Fibroblast of lung (primary cell): ENCODE measurements at regions not wholly inside any gene's neighbourhood (a gene's known extent, or its start where the extent isn't known, plus 50 kb on each side); places are given as distances from the start of the nearest gene placed in this dataset.

ENCODE experiments used
- DNase-seq, 2 donors: peaks; one replicate each; pipeline versions ENCODE4 v3.0.0 to v3.0.0-alpha.2; 2010; ENCODE audit warnings: low read depth in 2 of 2
- H2AFZ ChIP-seq: 2 replicates; pipeline ENCODE4 v1.5.1; 2012; ENCODE audit warnings: low read length, control low read depth, inconsistent platforms
- H3K27ac ChIP-seq: 2 replicates; pipeline ENCODE4 v1.5.1; 2011; ENCODE audit warnings: low read length, control low read depth; ENCODE audit not compliant: insufficient read depth
- H3K27me3 ChIP-seq: 2 replicates; pipeline ENCODE4 v1.5.1; 2011; ENCODE audit warnings: mild to moderate bottlenecking, low read length; ENCODE audit not compliant: control insufficient read depth, insufficient read depth
- H3K36me3 ChIP-seq: 2 replicates; pipeline ENCODE4 v1.5.1; 2011; ENCODE audit warnings: low read length; ENCODE audit not compliant: control insufficient read depth, insufficient read depth
- H3K4me1 ChIP-seq: 2 replicates; pipeline ENCODE4 v1.5.1; 2011; ENCODE audit warnings: low read length; ENCODE audit not compliant: control insufficient read depth, insufficient read depth; ENCODE audit errors: extremely low read depth
- H3K4me2 ChIP-seq: 2 replicates; pipeline ENCODE4 v1.5.1; 2011; ENCODE audit warnings: low read length, control low read depth; ENCODE audit not compliant: insufficient read depth; ENCODE audit errors: extremely low read depth
- H3K4me3 ChIP-seq, 4 experiments: fragments of 200-600 bp in 1 of 4; sonication (generic) in 1 of 4; replicated peaks in 1 of 4; 2 replicates each; pipeline ENCODE4 v1.5.1; 2011 to 2016; ENCODE audit warnings: low read length in 4 of 4, low read depth in 3 of 4, mild to moderate bottlenecking in 3 of 4, control low read depth in 2 of 4, inconsistent platforms in 1 of 4, mixed read lengths in 1 of 4; ENCODE audit not compliant: insufficient read depth in 1 of 4; ENCODE audit errors: control extremely low read depth in 1 of 4
- H3K79me2 ChIP-seq: 2 replicates; pipeline ENCODE4 v1.5.1; 2012; ENCODE audit warnings: mild to moderate bottlenecking, low read length, inconsistent platforms; ENCODE audit not compliant: control insufficient read depth, insufficient read depth
- H3K9ac ChIP-seq: 2 replicates; pipeline ENCODE4 v1.5.1; 2011; ENCODE audit warnings: mild to moderate bottlenecking, low read length, control low read depth; ENCODE audit not compliant: insufficient read depth
- H3K9me3 ChIP-seq: 2 replicates; pipeline ENCODE4 v1.5.1; 2012; ENCODE audit warnings: low read depth, low read length; ENCODE audit not compliant: control insufficient read depth, insufficient read depth
- H4K20me1 ChIP-seq: 2 replicates; pipeline ENCODE4 v1.5.1; 2011; ENCODE audit warnings: low read length; ENCODE audit not compliant: control insufficient read depth, insufficient read depth; ENCODE audit errors: extremely low read depth
- EZH2 ChIP-seq: IDR thresholded peaks from 2 replicates; pipeline ENCODE4 v1.5.1; 2012; ENCODE audit warnings: low read length, control low read depth, mild to moderate bottlenecking; ENCODE audit errors: missing control alignments
- TF ChIP-seq, protein P1 (sequence below), 2 donors: IDR thresholded peaks in 1 of 2; conservative IDR thresholded peaks in 1 of 2; 1 replicate in 1 of 2; 2 replicates in 1 of 2; pipeline ENCODE4 v1.5.1; 2011 to 2012; ENCODE audit warnings: low read length in 2 of 2, control low read depth in 1 of 2, inconsistent platforms in 1 of 2, low read depth in 1 of 2, mild to moderate bottlenecking in 1 of 2

DNA sequence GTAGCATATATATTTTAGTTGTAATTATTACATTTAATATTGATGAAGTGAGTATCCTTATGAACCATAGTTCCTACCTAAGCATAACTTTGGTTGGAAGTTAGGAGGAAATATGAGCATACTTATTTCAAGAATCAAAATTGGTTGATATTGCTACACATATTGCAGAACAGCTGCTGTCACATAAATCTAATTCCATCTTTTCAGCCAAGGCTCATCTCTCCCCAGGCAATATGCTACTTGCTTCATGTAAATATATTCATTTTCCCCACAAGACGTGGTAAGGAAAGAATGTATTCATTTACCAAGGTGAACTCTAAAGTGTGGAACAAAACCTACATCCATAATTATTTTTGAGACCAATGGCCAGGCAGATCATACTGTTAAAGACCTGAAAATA is 62.5 kb upstream of the HIF1A start:
- H3K4me3 ChIP-seq: no peak overlapping the region
- no peak for DNase-seq

DNA sequence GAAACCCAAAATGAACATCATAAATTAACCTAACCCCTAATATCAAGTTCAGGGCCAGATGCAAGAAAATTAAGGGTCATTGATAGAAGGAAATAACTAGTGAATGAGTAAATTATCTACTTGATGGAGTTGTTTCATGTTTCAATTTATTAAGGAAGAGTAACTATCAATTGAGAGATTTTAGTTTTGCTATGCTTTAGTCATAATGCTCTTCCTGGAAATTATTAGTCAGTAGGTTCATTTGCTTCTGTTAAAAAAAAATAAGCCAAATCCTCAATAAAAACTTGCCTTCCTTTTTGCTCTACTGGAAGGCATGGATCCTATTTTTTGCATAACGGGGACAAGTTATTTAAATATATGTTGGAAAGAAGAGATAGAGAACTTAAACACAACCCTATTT is 59.0 kb upstream of the HIF1A start:
- Histone ChIP-seq H3K4me3 (no peak overlapping the region), H3K9me3 (no peaks in the 10 kb centered on the region), H3K27ac (no peak overlapping the region), H3K9ac (no peak overlapping the region), H3K36me3 (no peaks in the 10 kb centered on the region), H3K4me1 (no peaks in the 10 kb centered on the region), H4K20me1 (no peaks in the 10 kb centered on the region), H3K4me2 (no peak overlapping the region), H3K27me3 (no peaks in the 10 kb centered on the region), H3K79me2 (no peaks in the 10 kb centered on the region), H2AFZ (no peak overlapping the region)
- TF ChIP-seq, protein P1, sequence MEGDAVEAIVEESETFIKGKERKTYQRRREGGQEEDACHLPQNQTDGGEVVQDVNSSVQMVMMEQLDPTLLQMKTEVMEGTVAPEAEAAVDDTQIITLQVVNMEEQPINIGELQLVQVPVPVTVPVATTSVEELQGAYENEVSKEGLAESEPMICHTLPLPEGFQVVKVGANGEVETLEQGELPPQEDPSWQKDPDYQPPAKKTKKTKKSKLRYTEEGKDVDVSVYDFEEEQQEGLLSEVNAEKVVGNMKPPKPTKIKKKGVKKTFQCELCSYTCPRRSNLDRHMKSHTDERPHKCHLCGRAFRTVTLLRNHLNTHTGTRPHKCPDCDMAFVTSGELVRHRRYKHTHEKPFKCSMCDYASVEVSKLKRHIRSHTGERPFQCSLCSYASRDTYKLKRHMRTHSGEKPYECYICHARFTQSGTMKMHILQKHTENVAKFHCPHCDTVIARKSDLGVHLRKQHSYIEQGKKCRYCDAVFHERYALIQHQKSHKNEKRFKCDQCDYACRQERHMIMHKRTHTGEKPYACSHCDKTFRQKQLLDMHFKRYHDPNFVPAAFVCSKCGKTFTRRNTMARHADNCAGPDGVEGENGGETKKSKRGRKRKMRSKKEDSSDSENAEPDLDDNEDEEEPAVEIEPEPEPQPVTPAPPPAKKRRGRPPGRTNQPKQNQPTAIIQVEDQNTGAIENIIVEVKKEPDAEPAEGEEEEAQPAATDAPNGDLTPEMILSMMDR (conservative IDR thresholded peaks at IDR 0.05 in 1 of 2, IDR thresholded peaks at IDR 0.05 in 1 of 2; ENCODE audit: low read depth in 1 of 2, low read length in 2 of 2): no peak
- no peak for TF ChIP-seq EZH2
- no peak for DNase-seq

More for the DNA sequence above, 62.5 kb upstream of the HIF1A start:
- H3K9me3 ChIP-seq: no peaks in the 10 kb centered on the region
- H4K20me1 ChIP-seq: no peaks in the 10 kb centered on the region
- no peak overlapping the region for H3K27ac ChIP-seq
- H3K79me2 ChIP-seq: no peaks in the 10 kb centered on the region
- no peak overlapping the region for H3K9ac ChIP-seq
- H2AFZ ChIP-seq: no peak overlapping the region
- no peaks in the 10 kb centered on the region for H3K27me3 ChIP-seq
- H3K4me2 ChIP-seq: no peak overlapping the region
- no peaks in the 10 kb centered on the region for H3K4me1 ChIP-seq
- TF ChIP-seq, protein P1 (conservative IDR thresholded peaks at IDR 0.05 in 1 of 2, IDR thresholded peaks at IDR 0.05 in 1 of 2; ENCODE audit: low read depth in 1 of 2, low read length in 2 of 2): no peak
- TF ChIP-seq EZH2: no peak
- H3K36me3 ChIP-seq: no peaks in the 10 kb centered on the region

DNA sequence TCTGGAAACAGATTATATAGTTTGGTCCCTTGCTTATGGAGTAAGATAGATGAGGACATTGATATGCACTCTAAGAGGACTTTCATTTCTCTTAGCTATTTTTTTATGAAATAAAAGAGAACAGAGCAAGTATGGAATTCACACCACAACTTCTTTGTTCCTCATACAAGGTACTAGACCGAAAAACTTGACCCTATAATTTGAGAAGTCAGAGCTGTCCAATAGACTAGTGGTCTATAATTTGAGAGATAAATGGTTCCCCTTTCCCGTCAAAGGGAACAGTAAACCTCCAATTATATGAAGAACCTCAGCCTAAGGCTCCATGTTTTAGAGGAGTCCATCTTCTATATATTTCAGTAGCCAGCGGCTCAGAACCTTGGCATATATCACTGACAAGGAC is 58.5 kb upstream of the HIF1A start:
- Histone ChIP-seq H3K79me2 (no peaks in the 10 kb centered on the region), H3K27ac (no peak overlapping the region), H3K4me2 (no peak overlapping the region), H3K4me3 (no peak overlapping the region), H3K9me3 (no peaks in the 10 kb centered on the region), H2AFZ (no peak overlapping the region), H3K9ac (no peak overlapping the region), H3K36me3 (no peaks in the 10 kb centered on the region), H4K20me1 (no peaks in the 10 kb centered on the region), H3K27me3 (no peaks in the 10 kb centered on the region), H3K4me1 (no peaks in the 10 kb centered on the region)
- DNase-seq: no peak
- no peak for TF ChIP-seq EZH2
- TF ChIP-seq, protein P1 (conservative IDR thresholded peaks at IDR 0.05 in 1 of 2, IDR thresholded peaks at IDR 0.05 in 1 of 2; ENCODE audit: low read depth in 1 of 2, low read length in 2 of 2): no peak
